Neural cell (in vitro differentiated cells): ENCODE measurements at regions not wholly inside any gene's neighbourhood (a gene's known extent, or its start where the extent isn't known, plus 50 kb on each side); places are given as distances from the start of the nearest gene placed in this dataset.

Experiments
- CTCF ChIP-seq: fragments of 450-650 bp; IDR thresholded peaks from 2 replicates; pipeline ENCODE4 v1.5.1; 2014; ENCODE audit warnings: antibody characterized with exemption, mild to moderate bottlenecking, moderate library complexity; ENCODE audit not compliant: poor library complexity, severe bottlenecking
- EZH2 ChIP-seq: fragments of 200-600, 300-800 bp; shearing (Covaris generic), sonication (generic); IDR thresholded peaks from 2 replicates; pipeline ENCODE4 v1.6.1; 2014; ENCODE audit warnings: antibody characterized with exemption, low read length, borderline replicate concordance, mild to moderate bottlenecking; ENCODE audit not compliant: insufficient read depth, poor library complexity, severe bottlenecking
- POLR2AphosphoS5 ChIP-seq: IDR thresholded peaks from 2 replicates; pipeline ENCODE4 v1.6.1; 2012
- RAD21 ChIP-seq: fragments of 450-650 bp; conservative IDR thresholded peaks from 2 replicates; pipeline ENCODE4 v1.6.1; 2014; ENCODE audit warnings: antibody characterized with exemption, mild to moderate bottlenecking, moderate library complexity

DNA sequence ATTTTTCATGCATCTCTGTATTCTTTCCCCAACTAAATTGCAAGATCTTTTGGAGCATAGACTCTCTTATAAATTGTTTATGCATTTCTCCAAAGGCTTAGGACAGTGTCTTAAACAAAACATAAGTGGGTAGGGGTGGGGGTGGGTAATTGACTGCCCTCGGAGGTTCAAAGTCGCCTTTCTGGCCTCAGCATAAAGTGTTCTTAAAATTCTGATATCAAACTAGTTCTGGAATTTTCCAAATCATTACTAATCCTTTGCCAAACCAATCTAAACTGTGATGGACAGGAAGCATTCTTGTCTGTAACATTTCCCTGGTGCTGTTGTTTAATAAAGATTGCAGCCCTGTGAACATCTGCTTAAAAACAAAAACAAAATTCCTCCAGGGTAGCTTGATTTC lies 61.8 kb upstream of the FAT3 start:
- no peak for TF ChIP-seq POLR2AphosphoS5
- no peak for TF ChIP-seq CTCF
- TF ChIP-seq RAD21, result no peak
- no peak for TF ChIP-seq EZH2
